Activated naive CD8-positive, alpha-beta T cell (primary cell): ENCODE measurements at regions not wholly inside any gene's neighbourhood (a gene's known extent, or its start where the extent isn't known, plus 50 kb on each side); places are given as distances from the start of the nearest gene placed in this dataset.

Source experiments
- H3K27ac Mint-ChIP-seq: one replicate; pipeline ENCODE4 v1.8.0; 2021; ENCODE audit warnings: mixed read lengths
- H3K27me3 Mint-ChIP-seq: one replicate; pipeline ENCODE4 v1.8.0; 2021; ENCODE audit warnings: mixed read lengths
- H3K36me3 Mint-ChIP-seq: one replicate; pipeline ENCODE4 v1.8.0; 2021; ENCODE audit warnings: mixed read lengths
- H3K4me1 Mint-ChIP-seq: one replicate; pipeline ENCODE4 v1.8.0; 2021; ENCODE audit warnings: low read depth, mixed read lengths
- H3K4me3 Mint-ChIP-seq: one replicate; pipeline ENCODE4 v1.8.0; 2021; ENCODE audit warnings: mild to moderate bottlenecking, mixed read lengths
- H3K9me3 Mint-ChIP-seq: one replicate; pipeline ENCODE4 v1.8.0; 2021; ENCODE audit warnings: low read depth, mixed read lengths

DNA sequence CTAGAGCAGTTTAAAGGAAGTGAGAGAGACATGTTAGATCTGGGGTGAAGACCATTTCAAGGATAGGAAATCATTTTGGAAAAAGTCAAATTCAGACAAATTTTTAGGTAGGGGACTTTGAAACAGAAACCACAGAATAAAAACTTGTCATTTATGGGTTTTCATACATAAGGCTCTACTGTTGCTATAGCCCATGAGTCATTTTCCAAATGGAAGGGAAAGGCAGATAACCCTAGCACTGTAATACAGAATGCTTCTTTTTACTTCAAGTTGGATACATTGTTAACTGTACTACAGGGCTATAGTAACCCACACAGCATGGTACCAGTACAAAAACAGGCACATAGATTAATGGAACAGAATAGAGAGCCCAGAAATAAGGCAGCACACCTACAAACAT lies 455.4 kb downstream of the EBF1 start:
- H3K27ac Mint-ChIP-seq = no peak overlapping the region
- no peaks in the 10 kb centered on the region for H3K9me3 Mint-ChIP-seq
- no peaks in the 10 kb centered on the region for H3K36me3 Mint-ChIP-seq
- H3K27me3 Mint-ChIP-seq = peaks cover 2% of the 10 kb centered on the region
- H3K4me3 Mint-ChIP-seq = no peak overlapping the region
- no peaks in the 10 kb centered on the region for H3K4me1 Mint-ChIP-seq

GRCh38 chr5:158643840-158644239 lies 455.9 kb downstream of the EBF1 start:
- no peak overlapping the region for H3K4me3 Mint-ChIP-seq
- H3K4me1 Mint-ChIP-seq = no peaks in the 10 kb centered on the region
- H3K9me3 Mint-ChIP-seq = no peaks in the 10 kb centered on the region
- no peak overlapping the region for H3K27ac Mint-ChIP-seq
- peaks cover 2% of the 10 kb centered on the region for H3K27me3 Mint-ChIP-seq
- H3K36me3 Mint-ChIP-seq = no peaks in the 10 kb centered on the region

GRCh38 chr5:158642879-158643278 lies 456.8 kb downstream of the EBF1 start:
- Mint-ChIP-seq H3K4me3 (no peak overlapping the region), H3K9me3 (no peaks in the 10 kb centered on the region), H3K27me3 (peaks cover 2% of the 10 kb centered on the region), H3K27ac (no peak overlapping the region), H3K4me1 (no peaks in the 10 kb centered on the region), H3K36me3 (no peaks in the 10 kb centered on the region)

DNA sequence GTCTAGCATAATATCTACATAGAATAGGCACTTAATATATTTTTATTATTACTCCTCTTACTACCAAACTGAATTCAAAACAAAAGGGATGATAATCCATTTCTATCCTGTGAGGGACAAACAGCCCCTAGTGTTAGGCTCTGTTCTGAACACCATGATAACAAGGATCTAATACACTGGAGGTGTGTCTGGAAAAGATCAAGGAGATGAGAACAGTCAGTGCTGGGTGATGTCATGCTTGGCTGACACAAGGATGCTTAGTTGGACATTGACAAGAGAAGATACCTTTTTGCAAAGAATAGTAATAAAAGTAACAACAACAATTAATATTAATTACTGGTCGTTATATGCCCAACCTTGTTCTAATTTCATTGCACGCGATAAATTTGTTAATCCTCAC lies 458.7 kb downstream of the EBF1 start:
- Mint-ChIP-seq H3K9me3 (no peaks in the 10 kb centered on the region), H3K27me3 (peaks cover 2% of the 10 kb centered on the region), H3K27ac (no peak overlapping the region), H3K4me1 (no peaks in the 10 kb centered on the region), H3K36me3 (no peaks in the 10 kb centered on the region), H3K4me3 (no peak overlapping the region)

- H3K27ac Mint-ChIP-seq = no peak overlapping the region
- peaks cover 2% of the 10 kb centered on the region for H3K27me3 Mint-ChIP-seq
- H3K36me3 Mint-ChIP-seq = no peaks in the 10 kb centered on the region
- no peaks in the 10 kb centered on the region for H3K9me3 Mint-ChIP-seq
- H3K4me1 Mint-ChIP-seq = no peaks in the 10 kb centered on the region
- no peak overlapping the region for H3K4me3 Mint-ChIP-seq
Observed at GRCh38 chr5:158640593-158640980, 459.1 kb downstream of the EBF1 start.

GRCh38 chr5:158639881-158640592 lies 459.7 kb downstream of the EBF1 start:
- no peaks in the 10 kb centered on the region for H3K9me3 Mint-ChIP-seq
- H3K36me3 Mint-ChIP-seq = no peaks in the 10 kb centered on the region
- no peak overlapping the region for H3K4me3 Mint-ChIP-seq
- no peaks in the 10 kb centered on the region for H3K4me1 Mint-ChIP-seq
- H3K27me3 Mint-ChIP-seq = peaks cover 2% of the 10 kb centered on the region
- no peak overlapping the region for H3K27ac Mint-ChIP-seq

DNA sequence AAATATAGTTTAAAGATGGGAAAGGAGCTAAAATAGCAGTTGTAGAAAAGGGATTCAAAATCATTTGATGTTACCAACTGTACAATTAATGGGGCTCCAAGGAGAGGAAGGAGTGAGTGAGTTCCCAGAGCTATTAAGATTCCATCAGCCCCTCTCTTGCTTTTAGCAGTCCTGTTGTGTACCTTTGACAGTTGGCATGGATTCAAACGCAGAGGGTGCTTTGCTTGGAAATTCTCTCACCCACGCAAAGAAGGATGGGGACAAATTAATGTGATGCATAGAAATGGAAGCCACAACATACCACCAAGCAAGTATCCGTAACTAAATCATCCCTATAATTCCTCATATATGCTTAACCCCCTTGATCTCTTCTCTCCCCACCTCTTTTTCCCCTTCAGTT lies 461.3 kb downstream of the EBF1 start:
- Mint-ChIP-seq H3K27me3 (no peaks in the 10 kb centered on the region), H3K9me3 (no peaks in the 10 kb centered on the region), H3K27ac (no peak overlapping the region), H3K4me3 (no peak overlapping the region), H3K36me3 (no peaks in the 10 kb centered on the region), H3K4me1 (no peaks in the 10 kb centered on the region)

GRCh38 chr5:158637039-158637438 lies 462.7 kb downstream of the EBF1 start:
- H3K27ac Mint-ChIP-seq = no peak overlapping the region

DNA sequence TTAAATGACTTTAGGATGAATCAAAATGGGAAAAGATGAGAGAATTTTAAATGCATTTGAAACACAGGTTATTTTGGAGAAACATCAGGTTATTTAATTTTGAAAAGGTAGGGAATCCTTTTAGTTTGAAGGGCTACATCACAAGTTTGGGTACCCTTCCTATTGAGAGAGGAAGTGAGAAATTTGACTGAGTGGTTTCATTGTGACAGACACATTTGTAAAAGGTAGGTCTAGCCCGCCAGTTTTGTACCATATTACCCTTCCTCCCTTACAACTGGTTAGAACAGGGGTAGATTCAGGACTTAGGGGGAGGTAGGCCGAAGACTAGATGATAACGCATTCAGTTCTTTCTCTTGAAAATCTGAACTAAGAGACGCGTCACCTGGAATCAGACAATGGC lies 464.2 kb downstream of the EBF1 start:
- Mint-ChIP-seq H3K9me3 (no peaks in the 10 kb centered on the region), H3K4me3 (no peak overlapping the region), H3K27ac (no peak overlapping the region), H3K36me3 (no peaks in the 10 kb centered on the region), H3K4me1 (no peaks in the 10 kb centered on the region), H3K27me3 (peaks cover 1% of the 10 kb centered on the region)

More at GRCh38 chr5:158637039-158637438, 462.7 kb downstream of the EBF1 start:
- no peaks in the 10 kb centered on the region for H3K27me3 Mint-ChIP-seq
- H3K4me1 Mint-ChIP-seq = no peaks in the 10 kb centered on the region
- no peaks in the 10 kb centered on the region for H3K36me3 Mint-ChIP-seq
- no peaks in the 10 kb centered on the region for H3K9me3 Mint-ChIP-seq
- H3K4me3 Mint-ChIP-seq = no peak overlapping the region

DNA sequence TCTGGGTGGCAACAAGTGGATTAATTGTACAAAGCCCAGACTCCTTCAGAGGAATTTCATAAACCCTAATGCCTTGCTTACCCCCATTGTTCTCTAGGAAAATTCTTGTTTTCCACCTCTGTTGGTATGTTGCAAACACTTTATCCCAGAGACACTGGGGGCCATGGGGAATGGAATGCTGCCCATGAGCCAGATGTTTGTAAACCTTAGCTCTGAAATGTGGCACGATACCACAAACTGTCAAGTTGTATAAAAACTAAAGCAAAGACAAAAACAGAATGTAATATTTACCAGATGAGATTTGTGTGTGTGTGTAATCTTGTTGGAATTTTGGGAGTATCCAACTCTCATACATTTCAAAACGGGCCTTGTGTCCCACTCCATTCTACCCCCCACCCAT lies 465.0 kb downstream of the EBF1 start:
- Mint-ChIP-seq H3K4me3 (no peak overlapping the region), H3K36me3 (no peaks in the 10 kb centered on the region), H3K27ac (no peak overlapping the region), H3K9me3 (no peaks in the 10 kb centered on the region), H3K4me1 (no peaks in the 10 kb centered on the region), H3K27me3 (peaks cover 1% of the 10 kb centered on the region)

- Mint-ChIP-seq H3K4me3 (no peak overlapping the region), H3K27me3 (peaks cover 1% of the 10 kb centered on the region), H3K4me1 (no peaks in the 10 kb centered on the region), H3K9me3 (no peaks in the 10 kb centered on the region), H3K27ac (no peak overlapping the region), H3K36me3 (no peaks in the 10 kb centered on the region)
Observed at GRCh38 chr5:158629591-158630312, 470.0 kb downstream of the EBF1 start.

DNA sequence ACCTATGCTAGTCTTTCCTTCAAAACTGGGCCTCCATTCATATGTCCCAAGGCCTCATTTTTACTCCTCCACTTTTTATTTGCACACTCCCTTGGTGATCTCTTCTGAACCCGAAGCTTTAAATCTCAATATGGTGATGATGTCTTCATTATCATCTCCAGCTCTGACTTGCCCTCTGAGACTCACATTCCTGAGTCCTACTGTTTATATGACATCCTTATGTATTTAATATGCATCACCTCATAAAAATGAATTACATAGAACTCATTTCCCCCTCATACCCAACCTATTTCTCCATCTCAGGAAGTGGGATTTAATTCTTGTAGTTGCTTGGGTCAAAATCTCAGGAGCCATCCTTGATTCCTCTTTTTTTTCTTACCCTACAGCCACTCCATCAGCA lies 473.0 kb downstream of the EBF1 start:
- Mint-ChIP-seq H3K27me3 (peaks cover 1% of the 10 kb centered on the region), H3K4me3 (no peak overlapping the region), H3K36me3 (no peaks in the 10 kb centered on the region), H3K9me3 (no peaks in the 10 kb centered on the region), H3K27ac (no peak overlapping the region), H3K4me1 (no peaks in the 10 kb centered on the region)

GRCh38 chr5:158623971-158624370 lies 475.7 kb downstream of the EBF1 start:
- Mint-ChIP-seq H3K36me3 (no peaks in the 10 kb centered on the region), H3K27me3 (no peaks in the 10 kb centered on the region), H3K9me3 (no peaks in the 10 kb centered on the region), H3K27ac (no peak overlapping the region), H3K4me1 (no peaks in the 10 kb centered on the region), H3K4me3 (no peak overlapping the region)

GRCh38 chr5:158621391-158621790 lies 478.3 kb downstream of the EBF1 start:
- H3K27ac Mint-ChIP-seq = no peak overlapping the region
- no peaks in the 10 kb centered on the region for H3K4me1 Mint-ChIP-seq
- no peaks in the 10 kb centered on the region for H3K27me3 Mint-ChIP-seq
- H3K4me3 Mint-ChIP-seq = no peak overlapping the region
- no peaks in the 10 kb centered on the region for H3K36me3 Mint-ChIP-seq
- no peaks in the 10 kb centered on the region for H3K9me3 Mint-ChIP-seq

GRCh38 chr5:158619083-158619788 lies 480.5 kb downstream of the EBF1 start:
- no peaks in the 10 kb centered on the region for H3K36me3 Mint-ChIP-seq
- no peak overlapping the region for H3K27ac Mint-ChIP-seq
- H3K4me1 Mint-ChIP-seq = no peaks in the 10 kb centered on the region
- H3K4me3 Mint-ChIP-seq = no peak overlapping the region
- H3K9me3 Mint-ChIP-seq = no peaks in the 10 kb centered on the region
- H3K27me3 Mint-ChIP-seq = no peaks in the 10 kb centered on the region
